ENCODE measurements at regions not wholly inside any gene's neighbourhood (a gene's known extent, or its start where the extent isn't known, plus 50 kb on each side); places are given as distances from the start of the nearest gene placed in this dataset.

- Mint-ChIP-seq H3K9me3 (peaks cover 0 to 12% (median 4%) of the 10 kb centered on the region in 11 donors), H3K27ac (no peak overlapping the region), H3K36me3 (peaks cover 0 to 3% (median 0%) of the 10 kb centered on the region in 5 donors), H3K27me3 (peaks cover 0 to 10% (median 0%) of the 10 kb centered on the region in 5 donors), H3K4me1 (peaks cover 0 to 2% (median 0%) of the 10 kb centered on the region in 7 donors), H3K4me3 (no peak overlapping the region)
- DNase-seq (no peak), ATAC-seq (no peak)
- CTCF ChIA-PET, result no interaction called here
- Histone ChIP-seq H3K27me3 (ENCODE audit: control insufficient read depth in 2 of 2, insufficient read depth in 2 of 2, low read length in 2 of 2) (no peaks in the 10 kb centered on the region), H3K36me3 (ENCODE audit: control insufficient read depth in 2 of 3, insufficient read depth in 3 of 3, low read length in 3 of 3) (no peaks in the 10 kb centered on the region), H3K27ac (ENCODE audit: low read depth, low read length) (no peak overlapping the region), H3K4me3 (ENCODE audit: low read length) (no peak overlapping the region), H3K9me3 (ENCODE audit: control insufficient read depth in 2 of 3, low read length in 3 of 3) (no peaks in the 10 kb centered on the region), H3K4me1 (ENCODE audit: control insufficient read depth in 2 of 2, insufficient read depth in 2 of 2, low read length in 2 of 2) (no peaks in the 10 kb centered on the region)
- POLR2A ChIA-PET, result no interaction called here
- intact Hi-C loops (cut with micrococcal nuclease), result no loop called here
These were observed 131.2 kb downstream of the ASB1 start for GRCh38 chr2:238557936-238558335.

- H3K27ac ChIP-seq (ENCODE audit: low read depth, low read length), result no peak overlapping the region
- peaks cover 0 to 7% (median 0%) of the 10 kb centered on the region in 11 donors for H3K9me3 Mint-ChIP-seq
- H3K4me1 Mint-ChIP-seq, result peaks cover 0 to 2% (median 0%) of the 10 kb centered on the region in 7 donors
- ATAC-seq, result no peak
- H3K27ac Mint-ChIP-seq, result no peak overlapping the region
- H3K27me3 ChIP-seq (ENCODE audit: control insufficient read depth in 2 of 2, insufficient read depth in 2 of 2, low read length in 2 of 2), result no peaks in the 10 kb centered on the region
- H3K4me1 ChIP-seq (ENCODE audit: control insufficient read depth in 2 of 2, insufficient read depth in 2 of 2, low read length in 2 of 2), result no peaks in the 10 kb centered on the region
- intact Hi-C loops (cut with micrococcal nuclease), result no loop called here
- ChIA-PET POLR2A (no interaction called here), CTCF (interaction anchor here (0.6 kb wide), 1 partner anchor 133 kb away, joined by 3 read pairs; no protein-coding TSS in a partner anchor)
- no peaks in the 10 kb centered on the region for H3K36me3 Mint-ChIP-seq
- no peaks in the 10 kb centered on the region for H3K36me3 ChIP-seq (ENCODE audit: control insufficient read depth in 2 of 3, insufficient read depth in 3 of 3, low read length in 3 of 3)
- no peak for DNase-seq
- H3K9me3 ChIP-seq (ENCODE audit: control insufficient read depth in 2 of 3, low read length in 3 of 3), result no peaks in the 10 kb centered on the region
- H3K4me3 ChIP-seq (ENCODE audit: low read length), result no peak overlapping the region
- H3K27me3 Mint-ChIP-seq, result peaks cover 0 to 10% (median 0%) of the 10 kb centered on the region in 5 donors
- H3K4me3 Mint-ChIP-seq, result no peak overlapping the region
These were observed 131.9 kb downstream of the ASB1 start for GRCh38 chr2:238558456-238559099.

- Mint-ChIP-seq H3K36me3 (no peaks in the 10 kb centered on the region), H3K4me3 (no peak overlapping the region), H3K9me3 (no peaks in the 10 kb centered on the region), H3K27me3 (peaks cover 0 to 10% (median 0%) of the 10 kb centered on the region in 5 donors), H3K27ac (no peak overlapping the region), H3K4me1 (no peaks in the 10 kb centered on the region)
- intact Hi-C loops (cut with micrococcal nuclease), result no loop called here
- no peaks in the 10 kb centered on the region for H3K36me3 ChIP-seq (ENCODE audit: control insufficient read depth in 2 of 3, insufficient read depth in 3 of 3, low read length in 3 of 3)
- no peaks in the 10 kb centered on the region for H3K4me1 ChIP-seq (ENCODE audit: control insufficient read depth in 2 of 2, insufficient read depth in 2 of 2, low read length in 2 of 2)
- H3K4me3 ChIP-seq (ENCODE audit: low read length), result no peak overlapping the region
- ATAC-seq (no peak), DNase-seq (no peak)
- no peaks in the 10 kb centered on the region for H3K27me3 ChIP-seq (ENCODE audit: control insufficient read depth in 2 of 2, insufficient read depth in 2 of 2, low read length in 2 of 2)
- CTCF ChIA-PET, result no interaction called here
- no peak overlapping the region for H3K27ac ChIP-seq (ENCODE audit: low read depth, low read length)
- POLR2A ChIA-PET, result no interaction called here
- H3K9me3 ChIP-seq (ENCODE audit: control insufficient read depth in 2 of 3, low read length in 3 of 3), result no peaks in the 10 kb centered on the region
These were observed 133.5 kb downstream of the ASB1 start for GRCh38 chr2:238560234-238560633.

- DNase-seq, result no peak
- H3K27ac Mint-ChIP-seq, result no peak overlapping the region
- H3K36me3 Mint-ChIP-seq, result no peaks in the 10 kb centered on the region
- Histone ChIP-seq H3K9me3 (ENCODE audit: control insufficient read depth in 2 of 3, low read length in 3 of 3) (no peaks in the 10 kb centered on the region), H3K27me3 (ENCODE audit: control insufficient read depth in 2 of 2, insufficient read depth in 2 of 2, low read length in 2 of 2) (no peaks in the 10 kb centered on the region), H3K27ac (ENCODE audit: low read depth, low read length) (no peak overlapping the region), H3K4me3 (ENCODE audit: low read length) (no peak overlapping the region), H3K4me1 (ENCODE audit: control insufficient read depth in 2 of 2, insufficient read depth in 2 of 2, low read length in 2 of 2) (no peaks in the 10 kb centered on the region), H3K36me3 (ENCODE audit: control insufficient read depth in 2 of 3, insufficient read depth in 3 of 3, low read length in 3 of 3) (no peaks in the 10 kb centered on the region)
- H3K4me3 Mint-ChIP-seq, result no peak overlapping the region
- ATAC-seq, result no peak
- intact Hi-C loops (cut with micrococcal nuclease), result no loop called here
- no peaks in the 10 kb centered on the region for H3K4me1 Mint-ChIP-seq
- ChIA-PET POLR2A (no interaction called here), CTCF (no interaction called here)
- H3K9me3 Mint-ChIP-seq, result no peaks in the 10 kb centered on the region
- peaks cover 0 to 10% (median 0%) of the 10 kb centered on the region in 5 donors for H3K27me3 Mint-ChIP-seq
These were observed 134.5 kb downstream of the ASB1 start for GRCh38 chr2:238561230-238561629.

GRCh38 chr2:238562446-238562845, 135.7 kb downstream of the ASB1 start:
- no peaks in the 10 kb centered on the region for H3K4me1 Mint-ChIP-seq
- no peak overlapping the region for H3K27ac ChIP-seq (ENCODE audit: low read depth, low read length)
- H3K9me3 ChIP-seq (ENCODE audit: control insufficient read depth in 2 of 3, low read length in 3 of 3), result no peaks in the 10 kb centered on the region
- H3K4me3 Mint-ChIP-seq, result no peak overlapping the region
- ChIA-PET CTCF (no interaction called here), POLR2A (no interaction called here)
- no peak overlapping the region for H3K27ac Mint-ChIP-seq
- ATAC-seq, result no peak
- H3K9me3 Mint-ChIP-seq, result no peaks in the 10 kb centered on the region
- H3K36me3 Mint-ChIP-seq, result no peaks in the 10 kb centered on the region
- H3K27me3 Mint-ChIP-seq, result peaks cover 0 to 7% (median 0%) of the 10 kb centered on the region in 5 donors
- no peaks in the 10 kb centered on the region for H3K36me3 ChIP-seq (ENCODE audit: control insufficient read depth in 2 of 3, insufficient read depth in 3 of 3, low read length in 3 of 3)
- H3K27me3 ChIP-seq (ENCODE audit: control insufficient read depth in 2 of 2, insufficient read depth in 2 of 2, low read length in 2 of 2), result no peaks in the 10 kb centered on the region
- intact Hi-C loops (cut with micrococcal nuclease), result no loop called here
- H3K4me3 ChIP-seq (ENCODE audit: low read length), result no peak overlapping the region
- no peak for DNase-seq
- H3K4me1 ChIP-seq (ENCODE audit: control insufficient read depth in 2 of 2, insufficient read depth in 2 of 2, low read length in 2 of 2), result no peaks in the 10 kb centered on the region

- no peak for DNase-seq
- no peaks in the 10 kb centered on the region for H3K4me1 ChIP-seq (ENCODE audit: control insufficient read depth in 2 of 2, insufficient read depth in 2 of 2, low read length in 2 of 2)
- no peaks in the 10 kb centered on the region for H3K27me3 ChIP-seq (ENCODE audit: control insufficient read depth in 2 of 2, insufficient read depth in 2 of 2, low read length in 2 of 2)
- H3K36me3 ChIP-seq (ENCODE audit: control insufficient read depth in 2 of 3, insufficient read depth in 3 of 3, low read length in 3 of 3), result no peaks in the 10 kb centered on the region
- Mint-ChIP-seq H3K36me3 (no peaks in the 10 kb centered on the region), H3K27me3 (peaks cover 0 to 3% (median 0%) of the 10 kb centered on the region in 5 donors), H3K9me3 (no peaks in the 10 kb centered on the region), H3K4me1 (no peaks in the 10 kb centered on the region), H3K27ac (no peak overlapping the region), H3K4me3 (no peak overlapping the region)
- ChIA-PET CTCF (no interaction called here), POLR2A (no interaction called here)
- no peak overlapping the region for H3K4me3 ChIP-seq (ENCODE audit: low read length)
- ATAC-seq, result no peak
- intact Hi-C loops (cut with micrococcal nuclease), result no loop called here
- H3K27ac ChIP-seq (ENCODE audit: low read depth, low read length), result no peak overlapping the region
- H3K9me3 ChIP-seq (ENCODE audit: control insufficient read depth in 2 of 3, low read length in 3 of 3), result no peaks in the 10 kb centered on the region
These were observed 136.8 kb downstream of the ASB1 start for GRCh38 chr2:238563551-238563950.

GRCh38 chr2:238564286-238564920, 137.7 kb downstream of the ASB1 start:
- ATAC-seq (no peak), DNase-seq (no peak)
- H3K4me3 ChIP-seq (ENCODE audit: low read length), result no peak overlapping the region
- H3K27me3 ChIP-seq (ENCODE audit: control insufficient read depth in 2 of 2, insufficient read depth in 2 of 2, low read length in 2 of 2), result no peaks in the 10 kb centered on the region
- H3K4me1 ChIP-seq (ENCODE audit: control insufficient read depth in 2 of 2, insufficient read depth in 2 of 2, low read length in 2 of 2), result no peaks in the 10 kb centered on the region
- POLR2A ChIA-PET, result no interaction called here
- CTCF ChIA-PET, result no interaction called here
- Mint-ChIP-seq H3K4me3 (no peak overlapping the region), H3K9me3 (no peaks in the 10 kb centered on the region), H3K27me3 (peaks cover 0 to 3% (median 0%) of the 10 kb centered on the region in 5 donors), H3K36me3 (no peaks in the 10 kb centered on the region), H3K4me1 (no peaks in the 10 kb centered on the region), H3K27ac (no peak overlapping the region)
- H3K9me3 ChIP-seq (ENCODE audit: control insufficient read depth in 2 of 3, low read length in 3 of 3), result no peaks in the 10 kb centered on the region
- H3K27ac ChIP-seq (ENCODE audit: low read depth, low read length), result no peak overlapping the region
- H3K36me3 ChIP-seq (ENCODE audit: control insufficient read depth in 2 of 3, insufficient read depth in 3 of 3, low read length in 3 of 3), result no peaks in the 10 kb centered on the region
- intact Hi-C loops (cut with micrococcal nuclease), result no loop called here
